HepG2 (cell line): ENCODE measurements at regions not wholly inside any gene's neighbourhood (a gene's known extent, or its start where the extent isn't known, plus 50 kb on each side); places are given as distances from the start of the nearest gene placed in this dataset.

Experiments
- ARID2 ChIP-seq: sonication (generic); formaldehyde crosslinking; IDR thresholded peaks from 2 replicates; pipeline ENCODE4 v1.8.1; 2022; ENCODE audit warnings: mild to moderate bottlenecking, missing genetic modification reagents, borderline replicate concordance
- CREB1 ChIP-seq, 2 experiments: fragments of 450-650 bp in 1 of 2; IDR thresholded peaks; 2 replicates each; pipeline ENCODE4 v1.6.1; 2016 to 2017; ENCODE audit warnings: control low read depth in 1 of 2, mild to moderate bottlenecking in 1 of 2, missing compliant biosample characterization in 1 of 2, missing genetic modification characterization in 1 of 2
- FOXA3 ChIP-seq: IDR thresholded peaks from 2 replicates; pipeline ENCODE4 v1.6.1; 2016; ENCODE audit warnings: missing genetic modification reagents, missing compliant biosample characterization
- HIVEP1 ChIP-seq: sonication (generic); formaldehyde crosslinking; IDR thresholded peaks from 2 replicates; pipeline ENCODE4 v1.4.0; 2020; ENCODE audit warnings: mild to moderate bottlenecking, missing genetic modification reagents
- KDM4B ChIP-seq: sonication (generic); formaldehyde crosslinking; IDR thresholded peaks from 2 replicates; pipeline ENCODE4 v1.4.0; 2020; ENCODE audit warnings: missing genetic modification reagents
- MAFG ChIP-seq: sonication (generic); formaldehyde crosslinking; IDR thresholded peaks from 2 replicates; pipeline ENCODE4 v1.5.1; 2020; ENCODE audit warnings: mild to moderate bottlenecking, missing genetic modification reagents
- TAF15 ChIP-seq: fragments of 200-400 bp; formaldehyde crosslinking; IDR thresholded peaks from one replicate; pipeline ENCODE4 v1.6.1; 2018; ENCODE audit warnings: mild to moderate bottlenecking, low read depth, low read length; ENCODE audit not compliant: poor library complexity, severe bottlenecking
- ZBTB42 ChIP-seq: sonication (generic); formaldehyde crosslinking; IDR thresholded peaks from 2 replicates; pipeline ENCODE4 v1.5.0; 2020; ENCODE audit warnings: mild to moderate bottlenecking, missing genetic modification reagents
- ZNF256 ChIP-seq: sonication (generic); formaldehyde crosslinking; conservative IDR thresholded peaks from 2 replicates; pipeline ENCODE4 v1.4.0; 2020; ENCODE audit warnings: missing genetic modification reagents
- TF ChIP-seq, protein P1 (sequence below): sonication (generic); formaldehyde crosslinking; IDR thresholded peaks from 2 replicates; pipeline ENCODE4 v1.4.0; 2020; ENCODE audit warnings: low read depth, missing genetic modification reagents
- TF ChIP-seq, protein P2 (sequence below): sonication (generic); formaldehyde crosslinking; IDR thresholded peaks from 2 replicates; pipeline ENCODE4 v1.5.0; 2020; ENCODE audit warnings: mild to moderate bottlenecking, missing genetic modification reagents, moderate library complexity

DNA sequence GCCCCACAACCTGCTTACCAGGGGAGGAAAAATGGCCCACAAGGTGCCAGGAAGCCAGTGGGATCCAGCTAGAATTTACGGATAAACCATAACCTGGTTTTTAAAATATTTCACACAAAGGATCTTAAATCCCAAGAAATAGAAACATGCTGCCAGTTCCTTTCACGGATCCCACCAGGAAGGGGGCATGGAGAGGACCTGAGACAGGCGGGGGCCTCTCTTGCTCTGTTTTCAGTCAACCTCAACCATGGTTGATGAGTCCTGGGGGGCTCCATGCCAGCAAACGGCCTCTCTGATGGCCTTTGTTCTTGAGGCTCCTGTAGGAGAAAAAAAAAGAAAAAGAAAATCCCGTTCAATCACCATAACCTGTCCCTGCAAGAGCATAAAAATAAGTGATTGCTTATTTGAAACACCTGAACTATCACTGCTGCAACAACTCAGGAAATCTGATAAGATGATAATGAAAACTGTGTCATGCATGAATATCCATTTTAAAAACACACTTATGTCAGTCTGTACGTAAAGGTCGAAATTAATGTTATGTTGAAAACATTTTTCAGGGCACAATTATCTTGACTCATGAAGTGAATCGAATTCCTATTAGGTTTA, 125.8 kb upstream of the CST7 start:
- TF ChIP-seq HIVEP1 (CRISPR knock-in tag) (no peak), FOXA3 (CRISPR knock-in tag) (no peak), ZBTB42 (CRISPR knock-in tag) (no peak), TAF15 (no peak), CREB1 (IDR thresholded peaks at IDR 0.05) (no peak), CREB1 (CRISPR knock-in tag; IDR thresholded peaks at IDR 0.05) (no peak), ARID2 (no peak), MAFG (CRISPR knock-in tag) (no peak), ZNF256 (CRISPR knock-in tag) (no peak), KDM4B (no peak)
- TF ChIP-seq, protein P1, sequence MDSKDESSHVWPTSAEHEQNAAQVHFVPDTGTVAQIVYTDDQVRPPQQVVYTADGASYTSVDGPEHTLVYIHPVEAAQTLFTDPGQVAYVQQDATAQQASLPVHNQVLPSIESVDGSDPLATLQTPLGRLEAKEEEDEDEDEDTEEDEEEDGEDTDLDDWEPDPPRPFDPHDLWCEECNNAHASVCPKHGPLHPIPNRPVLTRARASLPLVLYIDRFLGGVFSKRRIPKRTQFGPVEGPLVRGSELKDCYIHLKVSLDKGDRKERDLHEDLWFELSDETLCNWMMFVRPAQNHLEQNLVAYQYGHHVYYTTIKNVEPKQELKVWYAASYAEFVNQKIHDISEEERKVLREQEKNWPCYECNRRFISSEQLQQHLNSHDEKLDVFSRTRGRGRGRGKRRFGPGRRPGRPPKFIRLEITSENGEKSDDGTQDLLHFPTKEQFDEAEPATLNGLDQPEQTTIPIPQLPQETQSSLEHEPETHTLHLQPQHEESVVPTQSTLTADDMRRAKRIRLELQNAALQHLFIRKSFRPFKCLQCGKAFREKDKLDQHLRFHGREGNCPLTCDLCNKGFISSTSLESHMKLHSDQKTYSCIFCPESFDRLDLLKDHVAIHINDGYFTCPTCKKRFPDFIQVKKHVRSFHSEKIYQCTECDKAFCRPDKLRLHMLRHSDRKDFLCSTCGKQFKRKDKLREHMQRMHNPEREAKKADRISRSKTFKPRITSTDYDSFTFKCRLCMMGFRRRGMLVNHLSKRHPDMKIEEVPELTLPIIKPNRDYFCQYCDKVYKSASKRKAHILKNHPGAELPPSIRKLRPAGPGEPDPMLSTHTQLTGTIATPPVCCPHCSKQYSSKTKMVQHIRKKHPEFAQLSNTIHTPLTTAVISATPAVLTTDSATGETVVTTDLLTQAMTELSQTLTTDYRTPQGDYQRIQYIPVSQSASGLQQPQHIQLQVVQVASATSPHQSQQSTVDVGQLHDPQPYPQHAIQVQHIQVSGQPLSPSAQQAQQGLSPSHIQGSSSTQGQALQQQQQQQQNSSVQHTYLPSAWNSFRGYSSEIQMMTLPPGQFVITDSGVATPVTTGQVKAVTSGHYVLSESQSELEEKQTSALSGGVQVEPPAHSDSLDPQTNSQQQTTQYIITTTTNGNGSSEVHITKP (CRISPR knock-in tag), result no peak
- TF ChIP-seq, protein P2, sequence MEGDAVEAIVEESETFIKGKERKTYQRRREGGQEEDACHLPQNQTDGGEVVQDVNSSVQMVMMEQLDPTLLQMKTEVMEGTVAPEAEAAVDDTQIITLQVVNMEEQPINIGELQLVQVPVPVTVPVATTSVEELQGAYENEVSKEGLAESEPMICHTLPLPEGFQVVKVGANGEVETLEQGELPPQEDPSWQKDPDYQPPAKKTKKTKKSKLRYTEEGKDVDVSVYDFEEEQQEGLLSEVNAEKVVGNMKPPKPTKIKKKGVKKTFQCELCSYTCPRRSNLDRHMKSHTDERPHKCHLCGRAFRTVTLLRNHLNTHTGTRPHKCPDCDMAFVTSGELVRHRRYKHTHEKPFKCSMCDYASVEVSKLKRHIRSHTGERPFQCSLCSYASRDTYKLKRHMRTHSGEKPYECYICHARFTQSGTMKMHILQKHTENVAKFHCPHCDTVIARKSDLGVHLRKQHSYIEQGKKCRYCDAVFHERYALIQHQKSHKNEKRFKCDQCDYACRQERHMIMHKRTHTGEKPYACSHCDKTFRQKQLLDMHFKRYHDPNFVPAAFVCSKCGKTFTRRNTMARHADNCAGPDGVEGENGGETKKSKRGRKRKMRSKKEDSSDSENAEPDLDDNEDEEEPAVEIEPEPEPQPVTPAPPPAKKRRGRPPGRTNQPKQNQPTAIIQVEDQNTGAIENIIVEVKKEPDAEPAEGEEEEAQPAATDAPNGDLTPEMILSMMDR (CRISPR knock-in tag), result no peak
